ENCODE measurements at regions not wholly inside any gene's neighbourhood (a gene's known extent, or its start where the extent isn't known, plus 50 kb on each side); places are given as distances from the start of the nearest gene placed in this dataset.

- TF ChIP-seq POLR2AphosphoS5 (IDR thresholded peaks at IDR 0.05; ENCODE audit: low read depth), result no peak
- no peak for TF ChIP-seq CTCF (IDR thresholded peaks at IDR 0.05; ENCODE audit: insufficient read depth, low read length)
- TF ChIP-seq REST (IDR thresholded peaks at IDR 0.05; ENCODE audit: insufficient replicate concordance, low read depth), result no peak
These were observed 518.5 kb downstream of the NR2F1-AS1 start for GRCh38 chr5:93062548-93062947.

Data from HL-60 (cell line).